ENCODE measurements at regions not wholly inside any gene's neighbourhood (a gene's known extent, or its start where the extent isn't known, plus 50 kb on each side); places are given as distances from the start of the nearest gene placed in this dataset.

- no peak for FAIRE-seq
- no peak for DNase-seq (ENCODE audit: insufficient read length, low spot score)
- no peak for TF ChIP-seq CTCF (IDR thresholded peaks at IDR 0.05; ENCODE audit: insufficient read depth, missing control alignments)
Observed at GRCh38 chr5:122591828-122592227, 183.1 kb upstream of the SNX2 start.

DNA sequence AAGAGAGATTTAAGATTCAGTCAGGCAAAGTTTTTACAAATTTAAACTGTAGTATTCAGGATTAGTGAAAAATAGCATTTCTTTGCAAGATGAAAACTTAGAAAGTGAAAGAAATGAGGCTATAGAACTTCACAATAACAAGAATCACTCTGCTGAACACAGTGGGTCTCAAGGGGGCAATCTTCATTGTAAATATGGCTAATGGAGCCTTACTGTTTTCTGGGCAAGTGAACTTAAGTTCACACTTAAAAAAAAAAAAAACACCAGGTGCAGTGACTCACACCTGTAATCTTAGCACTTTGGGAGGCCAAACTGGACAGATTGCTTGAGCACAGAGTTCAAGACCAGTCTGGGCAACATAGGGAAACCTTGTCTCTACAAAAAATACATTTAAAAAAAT lies 175.9 kb upstream of the SNX2 start:
- no peak for TF ChIP-seq CTCF (IDR thresholded peaks at IDR 0.05; ENCODE audit: insufficient read depth, missing control alignments)
- DNase-seq (ENCODE audit: insufficient read length, low spot score) (no peak), FAIRE-seq (no peak)

- DNase-seq (ENCODE audit: insufficient read length, low spot score) (no peak), FAIRE-seq (no peak)
- TF ChIP-seq CTCF (IDR thresholded peaks at IDR 0.05; ENCODE audit: insufficient read depth, missing control alignments), result no peak
Observed at GRCh38 chr5:122600924-122601323, 174.0 kb upstream of the SNX2 start.

- FAIRE-seq (no peak), DNase-seq (ENCODE audit: insufficient read length, low spot score) (no peak)
- TF ChIP-seq CTCF (IDR thresholded peaks at IDR 0.05; ENCODE audit: insufficient read depth, missing control alignments), result no peak
Observed at GRCh38 chr5:122602700-122603099, 172.2 kb upstream of the SNX2 start.

- FAIRE-seq, result no peak
Observed at GRCh38 chr5:122605236-122605635, 169.6 kb upstream of the SNX2 start.

GRCh38 chr5:122607818-122608217 lies 167.1 kb upstream of the SNX2 start:
- DNase-seq (ENCODE audit: insufficient read length, low spot score) (no peak), FAIRE-seq (no peak)
- TF ChIP-seq CTCF (IDR thresholded peaks at IDR 0.05; ENCODE audit: insufficient read depth, missing control alignments), result no peak

More at GRCh38 chr5:122605236-122605635, 169.6 kb upstream of the SNX2 start:
- DNase-seq (ENCODE audit: insufficient read length, low spot score), result no peak
- TF ChIP-seq CTCF (IDR thresholded peaks at IDR 0.05; ENCODE audit: insufficient read depth, missing control alignments), result no peak

GRCh38 chr5:122608222-122608621 lies 166.7 kb upstream of the SNX2 start:
- FAIRE-seq, result no peak
- no peak for TF ChIP-seq CTCF (IDR thresholded peaks at IDR 0.05; ENCODE audit: insufficient read depth, missing control alignments)
- no peak for DNase-seq (ENCODE audit: insufficient read length, low spot score)

All from D721Med (cell line).